T1000 (cell line): ENCODE measurements at regions not wholly inside any gene's neighbourhood (a gene's known extent, or its start where the extent isn't known, plus 50 kb on each side); places are given as distances from the start of the nearest gene placed in this dataset.
"Not testable (repeated sequence)": the region's sequence is repeated elsewhere in the genome, so short reads cannot be mapped to it uniquely, and the experiment has no call there.

Experiments
- DNase-seq: peaks from one replicate; lab custom pipeline; 2025; ENCODE audit warnings: mixed read lengths; lab: John Stamatoyannopoulos, UW

GRCh38 chr13:83121896-83122295, 760.4 kb downstream of the SLITRK1 start:
- DNase-seq, result no peak

DNA sequence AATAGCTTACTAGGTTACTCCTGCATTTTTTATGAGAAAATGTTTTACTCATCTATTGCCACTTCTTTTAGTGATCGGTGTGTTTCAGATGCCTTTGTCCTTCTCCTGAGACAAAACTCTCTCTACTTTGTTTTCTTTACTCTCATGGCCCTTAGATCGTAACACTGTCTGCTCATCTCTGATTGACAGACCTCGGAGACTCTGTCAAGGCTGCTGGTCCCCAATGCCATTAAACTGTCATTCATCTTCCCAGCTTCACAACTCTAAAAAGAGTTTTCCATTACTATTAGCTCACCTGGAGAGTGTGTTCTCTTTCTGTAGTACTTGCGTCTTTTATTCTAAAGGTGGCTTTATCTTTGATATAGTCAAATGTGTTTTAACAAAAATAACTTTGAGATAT, 765.2 kb downstream of the SLITRK1 start:
- no peak for DNase-seq

- not testable (repeated sequence) for DNase-seq
Measured at GRCh38 chr13:83101574-83102247, 780.6 kb downstream of the SLITRK1 start.

- DNase-seq, result no peak
Measured at GRCh38 chr13:83100237-83100636, 782.0 kb downstream of the SLITRK1 start.

- DNase-seq, result no peak
Measured at GRCh38 chr13:83088858-83089257, 793.4 kb downstream of the SLITRK1 start.

- no peak for DNase-seq
Measured at GRCh38 chr13:83086948-83087347, 795.3 kb downstream of the SLITRK1 start.

DNA sequence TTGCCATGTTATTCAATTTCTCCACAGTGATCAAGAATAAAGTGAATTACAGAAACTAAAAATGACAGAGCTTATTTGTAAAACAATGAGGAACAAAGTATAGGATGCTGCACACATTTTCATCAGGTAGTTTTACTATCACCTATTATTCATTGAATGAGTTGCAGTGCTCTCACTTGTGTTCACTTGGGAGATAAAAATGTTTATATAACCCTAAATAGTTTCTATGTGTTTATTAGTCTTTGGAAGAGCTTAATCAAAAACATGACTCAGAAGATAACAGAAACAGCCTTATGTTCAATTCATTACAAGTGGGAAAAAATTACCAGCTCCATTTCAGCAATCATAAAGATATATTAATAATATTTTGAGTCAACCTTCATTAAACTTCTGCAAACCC, 796.2 kb downstream of the SLITRK1 start:
- DNase-seq, result no peak

DNA sequence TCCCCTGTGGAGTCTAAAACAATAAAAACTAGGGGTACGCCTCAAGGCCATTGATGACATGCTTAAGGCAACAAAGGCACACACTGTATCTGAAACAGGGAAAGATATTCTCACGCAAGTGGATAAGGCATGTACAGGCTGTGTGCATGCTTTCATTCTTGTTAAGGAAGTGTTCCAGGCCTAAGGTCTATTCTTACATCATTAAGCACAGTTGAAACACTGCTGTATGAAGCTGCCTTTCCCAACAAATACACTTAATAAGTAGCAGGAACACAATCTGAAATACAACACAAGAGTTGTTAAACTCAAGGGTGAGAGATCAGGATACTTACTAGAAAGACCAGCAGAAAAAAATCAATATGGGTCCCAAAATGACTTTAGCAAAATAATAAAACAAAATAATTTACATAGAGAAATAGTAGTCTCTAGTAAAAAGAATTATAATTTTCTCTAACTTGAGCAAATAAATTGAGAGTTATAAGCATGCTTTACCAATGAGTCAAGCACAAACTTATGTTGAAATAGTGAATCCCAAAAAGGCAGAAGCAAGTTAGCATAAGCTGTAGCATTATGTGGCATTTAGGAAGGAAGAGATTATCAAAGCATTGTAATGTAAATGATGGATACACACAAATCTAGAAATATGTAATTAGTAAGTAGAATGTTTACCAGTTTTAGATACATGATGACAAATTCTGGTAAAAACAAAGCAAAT, 796.9 kb downstream of the SLITRK1 start:
- DNase-seq, result no peak

DNA sequence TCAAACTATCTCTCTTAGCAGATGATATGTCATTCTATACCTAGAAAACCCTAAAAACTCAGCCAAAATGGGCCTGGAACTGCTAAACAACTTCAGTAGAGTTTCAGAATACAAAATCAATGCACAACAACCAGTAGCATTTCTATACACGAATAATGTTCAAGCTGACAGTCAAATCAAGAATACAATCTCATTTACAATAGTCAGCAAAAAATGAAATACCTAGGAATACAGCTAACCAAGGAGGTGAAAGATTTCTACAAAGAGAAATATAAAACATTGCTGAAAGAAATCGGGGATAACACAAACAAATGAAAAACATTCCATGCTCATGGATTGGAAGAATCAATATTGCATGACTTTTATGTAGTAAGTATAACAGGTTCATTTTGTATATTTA, 804.8 kb downstream of the SLITRK1 start:
- DNase-seq, result no peak

GRCh38 chr13:83073930-83074329, 808.3 kb downstream of the SLITRK1 start:
- DNase-seq, result not testable (repeated sequence)

DNA sequence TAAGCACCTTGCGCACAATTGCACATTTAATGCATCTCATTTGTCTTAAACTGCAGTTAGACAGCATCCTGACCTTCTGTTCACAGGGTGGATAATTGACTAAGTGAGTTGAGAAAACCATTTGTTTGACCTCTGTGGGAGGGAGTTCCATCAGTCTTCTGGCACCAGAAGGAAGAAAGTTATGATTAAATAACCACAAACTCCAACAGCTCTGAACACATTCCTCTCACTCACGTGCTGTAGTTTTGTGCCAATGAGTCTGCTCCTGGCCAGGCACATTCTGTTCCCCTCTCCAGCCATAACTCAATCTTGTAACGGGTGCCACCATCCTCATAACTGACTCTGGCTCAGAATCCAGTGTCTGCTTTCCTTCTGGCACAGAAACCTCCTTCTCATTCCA, 817.2 kb downstream of the SLITRK1 start:
- DNase-seq, result no peak

DNA sequence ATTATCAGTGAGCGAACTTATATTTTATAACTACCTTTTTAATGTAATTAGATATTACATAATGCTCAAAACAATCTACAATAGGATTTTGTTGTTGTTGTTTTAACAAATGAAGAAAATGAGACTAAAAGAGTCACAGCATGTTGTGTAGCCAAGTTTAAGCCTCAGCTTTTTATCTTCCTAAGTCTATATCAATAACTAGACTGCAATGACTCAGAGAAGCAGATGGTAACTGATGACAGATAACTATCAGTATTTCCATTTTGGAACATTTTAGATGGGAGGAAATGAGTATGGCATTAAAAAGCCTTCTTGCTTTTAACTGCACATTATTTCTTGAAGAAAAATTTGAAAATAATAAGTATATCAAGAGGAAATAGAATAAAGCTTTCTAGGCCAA, 825.2 kb downstream of the SLITRK1 start:
- DNase-seq, result no peak

- DNase-seq, result no peak
Measured at GRCh38 chr13:83056269-83056668, 826.0 kb downstream of the SLITRK1 start.

DNA sequence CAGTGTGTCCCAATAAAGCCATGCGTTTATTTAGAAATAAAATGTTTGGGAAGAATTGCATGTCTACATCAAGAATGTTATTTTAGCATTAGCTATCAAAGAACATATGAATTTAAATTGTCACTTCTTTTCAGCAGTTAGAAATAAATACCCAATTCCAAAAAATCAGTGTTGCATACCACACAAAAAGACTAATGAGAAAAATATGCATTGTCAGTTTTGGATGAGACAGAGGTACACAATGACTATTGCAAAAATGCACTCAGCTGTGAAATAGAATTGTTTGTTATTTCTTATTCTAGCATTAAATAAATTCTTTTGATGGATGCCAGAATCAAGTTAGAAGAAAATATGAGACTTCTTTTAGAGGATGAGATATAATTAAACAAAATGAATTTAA, 833.9 kb downstream of the SLITRK1 start:
- no peak for DNase-seq

- no peak for DNase-seq
Measured at GRCh38 chr13:83024955-83025594, 857.2 kb downstream of the SLITRK1 start.

DNA sequence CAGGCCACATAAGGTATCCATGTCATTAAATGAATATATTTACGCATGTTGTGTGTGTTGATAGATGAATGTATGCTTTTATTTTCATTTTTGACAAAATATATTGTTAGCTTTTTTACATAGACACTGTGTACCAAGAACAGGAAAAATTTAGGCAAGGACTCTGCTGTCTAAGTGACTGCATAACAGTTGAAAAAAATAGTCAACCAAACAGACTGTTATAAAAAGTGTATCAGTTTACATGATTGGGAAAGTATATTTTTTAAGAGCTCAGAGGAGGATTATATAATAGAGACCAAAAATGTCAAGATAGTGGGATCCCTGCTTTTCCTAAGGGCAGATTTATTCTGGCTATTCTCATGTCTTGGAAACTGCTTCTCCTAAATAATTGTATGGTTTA, 858.0 kb downstream of the SLITRK1 start:
- DNase-seq, result no peak

DNA sequence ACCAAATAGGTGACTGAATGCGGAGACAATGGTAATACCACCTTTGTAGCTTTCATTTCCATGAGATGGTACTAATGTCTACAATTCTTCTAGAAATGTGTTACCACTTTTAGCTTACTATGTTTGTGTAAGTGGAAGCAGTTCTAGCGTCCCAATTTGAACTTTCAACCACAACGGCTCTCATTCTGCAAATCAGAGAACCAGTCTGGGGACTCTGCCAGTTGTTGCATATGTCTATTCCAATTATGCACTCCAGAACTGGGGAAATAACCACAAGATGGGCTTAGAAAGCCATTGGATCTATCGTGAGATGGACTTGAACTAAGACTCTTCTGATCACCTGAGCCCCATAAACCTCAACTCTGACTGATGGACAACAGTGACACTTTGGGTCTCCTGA, 862.3 kb downstream of the SLITRK1 start:
- DNase-seq, result no peak

- no peak for DNase-seq
Measured at GRCh38 chr13:83009987-83010386, 872.3 kb downstream of the SLITRK1 start.

GRCh38 chr13:83008212-83008929, 873.9 kb downstream of the SLITRK1 start:
- DNase-seq, result no peak

GRCh38 chr13:83007226-83007625, 875.0 kb downstream of the SLITRK1 start:
- no peak for DNase-seq

- DNase-seq, result no peak
Measured at GRCh38 chr13:83003185-83003584, 879.1 kb downstream of the SLITRK1 start.

GRCh38 chr13:82993417-82993816, 888.9 kb downstream of the SLITRK1 start:
- no peak for DNase-seq

DNA sequence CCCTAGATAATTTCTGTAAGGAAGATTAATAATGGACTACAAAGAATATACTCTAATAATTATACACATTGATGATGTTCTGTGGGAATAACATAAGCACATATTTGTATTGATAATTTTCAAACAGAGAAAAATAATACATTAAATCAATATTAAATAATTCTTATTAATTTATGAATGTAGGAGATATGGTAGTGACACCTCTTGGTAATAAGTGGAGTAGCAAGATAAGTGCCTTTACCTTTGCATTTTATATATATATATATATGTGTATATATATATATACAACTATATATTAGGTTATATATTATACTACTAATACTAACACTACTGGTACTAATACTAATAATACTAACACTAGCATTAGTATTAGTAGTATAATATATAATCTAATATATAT, 905.8 kb downstream of the SLITRK1 start:
- no peak for DNase-seq
